HCT116 (cell line): ENCODE measurements at regions not wholly inside any gene's neighbourhood (a gene's known extent, or its start where the extent isn't known, plus 50 kb on each side); places are given as distances from the start of the nearest gene placed in this dataset.

Experiments used
- ATAC-seq: fragments of 200-7000 bp; cut with Tn5 transposase; 2 replicates; pipeline ENCODE4 v1.9.1; 2020; ENCODE audit warnings: mild to moderate bottlenecking, moderate library complexity
- BruUV-seq: library from RNA; stranded (reverse); fragments of 400-500 nt; replicated peaks from 2 replicates; lab custom pipeline; 2021; lab: Mats Ljungman, UMichigan
- CTCF ChIA-PET: fragments of 300-600 bp; sonication (Branson Sonifier 250); formaldehyde crosslinking; loops from one replicate; lab custom pipeline; 2021; ENCODE audit warnings: antibody characterized with exemption; lab: Charles Lee
- POLR2A ChIA-PET: fragments of 300-600, 350-600 bp; sonication (Branson Sonifier 250); formaldehyde crosslinking; loops from one replicate; lab custom pipeline; 2021; ENCODE audit warnings: antibody characterized with exemption; lab: Charles Lee
- RAD21 ChIA-PET, 2 experiments: fragments of 300-600 bp; sonication (Branson Sonifier 250); formaldehyde crosslinking; loops; one replicate each; lab custom pipeline; 2023; ENCODE audit warnings: low total read pairs in 2 of 2; ENCODE audit not compliant: uncharacterized antibody in 2 of 2, unreplicated experiment in 2 of 2, low non-redundant PET in 1 of 2; lab: Charles Lee
- DNase-seq: peaks from one replicate; pipeline ENCODE4 v3.0.0-alpha.2; 2010; ENCODE audit warnings: low read depth, low spot score
- H2AFZ ChIP-seq: fragments of 200-600 bp; shearing (Covaris generic), sonication (generic); 2 replicates; pipeline ENCODE4 v1.6.1; 2017; ENCODE audit warnings: low read depth, mixed run types, mixed read lengths, antibody characterized with exemption, low read length; ENCODE audit not compliant: poor library complexity, severe bottlenecking
- H3K27ac ChIP-seq: 2 replicates; pipeline ENCODE4 v1.5.1; 2012; ENCODE audit warnings: low read depth, low read length
- H3K27me3 ChIP-seq: fragments of 200-600 bp; sonication (generic); 2 replicates; pipeline ENCODE4 v1.6.1; 2016; ENCODE audit warnings: mixed run types, low read length, mixed read lengths; ENCODE audit not compliant: insufficient read depth
- H3K36me3 ChIP-seq, 2 experiments: fragments of 200-500 bp in 1 of 2; fragments of 200-600 bp in 1 of 2; sonication (Bioruptor generic) in 1 of 2; sonication (generic) in 1 of 2; 2 replicates each; pipeline versions ENCODE4 v1.5.1 to v1.6.1; 2014 to 2016; ENCODE audit warnings: low read length in 2 of 2, inconsistent platforms in 1 of 2, mixed read lengths in 1 of 2, mixed run types in 1 of 2; ENCODE audit not compliant: insufficient read depth in 2 of 2, control insufficient read depth in 1 of 2
- H3K4me1 ChIP-seq, 2 experiments: fragments of 200-600 bp in 1 of 2; sonication (generic) in 1 of 2; 2 replicates each; pipeline versions ENCODE4 v1.5.1 to v1.6.1; 2012 to 2017; ENCODE audit warnings: low read length in 2 of 2, inconsistent platforms in 1 of 2, mild to moderate bottlenecking in 1 of 2, mixed read lengths in 1 of 2, mixed run types in 1 of 2, moderate library complexity in 1 of 2; ENCODE audit not compliant: insufficient read depth in 2 of 2, control insufficient read depth in 1 of 2
- H3K4me2 ChIP-seq: fragments of 200-600 bp; sonication (generic); 2 replicates; pipeline ENCODE4 v1.6.1; 2017; ENCODE audit warnings: mixed run types, low read length, mixed read lengths
- H3K4me3 ChIP-seq, 2 experiments: fragments of 200-600 bp in 1 of 2; sonication (generic) in 1 of 2; replicated peaks in 1 of 2; 2 replicates each; pipeline ENCODE4 v1.5.1; 2011 to 2016; ENCODE audit warnings: low read length in 2 of 2, control low read depth in 1 of 2, low read depth in 1 of 2, mild to moderate bottlenecking in 1 of 2, mixed read lengths in 1 of 2, mixed run types in 1 of 2
- H3K79me2 ChIP-seq: fragments of 200-600 bp; sonication (generic); 2 replicates; pipeline ENCODE4 v1.6.1; 2017; ENCODE audit warnings: mild to moderate bottlenecking, mixed run types, low read length, moderate library complexity, mixed read lengths; ENCODE audit not compliant: insufficient read depth
- H3K9ac ChIP-seq: fragments of 200-600 bp; sonication (generic); 2 replicates; pipeline ENCODE4 v1.6.1; 2016; ENCODE audit warnings: low read length, mixed read lengths
- H3K9me2 ChIP-seq: fragments of 200-600 bp; sonication (generic), shearing (Covaris generic); 2 replicates; pipeline ENCODE4 v1.6.1; 2017; ENCODE audit warnings: mixed run types, mild to moderate bottlenecking, moderate library complexity; ENCODE audit not compliant: insufficient read depth
- H3K9me3 ChIP-seq, 2 experiments: fragments of 200-500 bp in 1 of 2; fragments of 200-600 bp in 1 of 2; sonication (Bioruptor generic) in 1 of 2; sonication (generic) in 1 of 2; 2 replicates each; pipeline ENCODE4 v1.6.1; 2014 to 2017; ENCODE audit warnings: low read length in 2 of 2, mixed read lengths in 2 of 2, inconsistent platforms in 1 of 2, low read depth in 1 of 2, mild to moderate bottlenecking in 1 of 2, mixed run types in 1 of 2, moderate library complexity in 1 of 2; ENCODE audit not compliant: control insufficient read depth in 1 of 2, insufficient read depth in 1 of 2
- H4K20me1 ChIP-seq: fragments of 200-600 bp; sonication (generic), shearing (Covaris generic); 2 replicates; pipeline ENCODE4 v1.6.1; 2017; ENCODE audit warnings: mixed run types, mild to moderate bottlenecking, moderate library complexity; ENCODE audit not compliant: insufficient read depth
- CBX3 ChIP-seq: IDR thresholded peaks from 2 replicates; pipeline ENCODE4 v1.6.1; 2012; ENCODE audit warnings: low read depth
- CEBPB ChIP-seq: IDR thresholded peaks from 2 replicates; pipeline ENCODE4 v1.6.1; 2012; ENCODE audit warnings: low read depth
- EGR1 ChIP-seq: IDR thresholded peaks from 2 replicates; pipeline ENCODE4 v1.6.1; 2012; ENCODE audit warnings: low read depth
- ELF1 ChIP-seq: IDR thresholded peaks from 2 replicates; pipeline ENCODE4 v1.6.1; 2012; ENCODE audit warnings: low read depth, borderline replicate concordance
- EZH2 ChIP-seq: fragments of 200-600 bp; sonication (generic); IDR thresholded peaks from 2 replicates; pipeline ENCODE4 v1.6.1; 2017; ENCODE audit warnings: antibody characterized with exemption, mixed run types
- FOSL1 ChIP-seq: IDR thresholded peaks from 2 replicates; pipeline ENCODE4 v1.6.1; 2012; ENCODE audit warnings: low read depth
- JUND ChIP-seq: IDR thresholded peaks from 2 replicates; pipeline ENCODE4 v1.6.1; 2012
- POLR2A ChIP-seq: IDR thresholded peaks from 2 replicates; pipeline ENCODE4 v1.7.0; 2011; ENCODE audit warnings: borderline replicate concordance; ENCODE audit not compliant: insufficient read depth, insufficient read length; ENCODE audit errors: extremely low read depth
- POLR2AphosphoS5 ChIP-seq: IDR thresholded peaks from 2 replicates; pipeline ENCODE4 v1.6.1; 2011; ENCODE audit warnings: mild to moderate bottlenecking, low read depth, low read length, moderate library complexity
- RAD21 ChIP-seq: IDR thresholded peaks from 2 replicates; pipeline ENCODE4 v1.6.1; 2012; ENCODE audit warnings: low read depth, mild to moderate bottlenecking
- SRF ChIP-seq: IDR thresholded peaks from 2 replicates; pipeline ENCODE4 v1.6.1; 2012; ENCODE audit warnings: low read depth
- TCF7L2 ChIP-seq: IDR thresholded peaks from 2 replicates; pipeline ENCODE4 v1.7.0; 2011; ENCODE audit warnings: borderline replicate concordance, inconsistent platforms; ENCODE audit not compliant: insufficient read depth, insufficient read length; ENCODE audit errors: extremely low read depth
- YY1 ChIP-seq: IDR thresholded peaks from 2 replicates; pipeline ENCODE4 v1.6.1; 2011; ENCODE audit warnings: low read length, low read depth, moderate library complexity, mild to moderate bottlenecking; ENCODE audit not compliant: insufficient replicate concordance; ENCODE audit errors: extremely low read depth
- ZFX ChIP-seq: fragments of 450-650 bp; IDR thresholded peaks from 2 replicates; pipeline ENCODE4 v1.6.1; 2017
- intact Hi-C: fragments of 100-400 bp; cut with micrococcal nuclease; formaldehyde crosslinking; loops from 2 replicates; pipeline ENCODE4 v1.10.0; 2022
- TF ChIP-seq, protein P1 (sequence below): IDR thresholded peaks from 2 replicates; pipeline ENCODE4 v1.6.1; 2011; ENCODE audit warnings: mild to moderate bottlenecking, low read length, moderate library complexity; ENCODE audit not compliant: insufficient replicate concordance; ENCODE audit errors: extremely low read depth
- TF ChIP-seq, protein P2 (sequence below): IDR thresholded peaks from 2 replicates; pipeline ENCODE4 v1.6.1; 2012; ENCODE audit warnings: low read depth
- TF ChIP-seq, protein P3 (sequence below), 3 experiments: fragments of 200-600 bp in 1 of 3; sonication (generic) in 1 of 3; IDR thresholded peaks in 2 of 3; conservative IDR thresholded peaks in 1 of 3; 2 replicates each; pipeline ENCODE4 v1.5.1; 2012 to 2017; ENCODE audit warnings: low read depth in 2 of 3, low read length in 2 of 3, antibody characterized with exemption in 1 of 3, borderline replicate concordance in 1 of 3, control low read depth in 1 of 3, mild to moderate bottlenecking in 1 of 3, mixed read lengths in 1 of 3, mixed run types in 1 of 3, moderate library complexity in 1 of 3; ENCODE audit not compliant: insufficient read depth in 1 of 3
- TF ChIP-seq, protein P4 (sequence below): IDR thresholded peaks from 2 replicates; pipeline ENCODE4 v1.6.1; 2012
- TF ChIP-seq, protein P5 (sequence below): IDR thresholded peaks from 2 replicates; pipeline ENCODE4 v1.6.1; 2012

DNA sequence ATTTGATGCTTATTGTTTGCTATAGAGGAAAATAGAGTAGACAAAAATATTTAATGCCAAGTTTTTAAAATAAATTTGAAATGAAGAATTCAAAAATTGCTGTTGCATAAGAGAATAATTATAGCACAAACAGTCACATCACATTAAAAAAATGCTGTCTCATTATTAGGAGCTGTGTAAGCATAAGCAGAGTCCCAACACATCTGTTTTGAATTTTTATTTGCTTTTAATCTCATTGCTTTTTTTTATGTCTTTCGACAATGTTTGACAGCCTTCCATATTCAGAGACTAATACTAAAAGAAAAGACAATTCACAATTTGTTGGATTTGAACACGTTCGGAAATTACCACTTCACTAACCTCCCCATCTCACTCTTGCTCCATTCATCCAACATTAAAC, 143.5 kb downstream of the TFPI2 start:
- Histone ChIP-seq H3K27ac (no peak overlapping the region), H3K79me2 (no peaks in the 10 kb centered on the region), H3K9me2 (no peaks in the 10 kb centered on the region), H3K9me3 (no peaks in the 10 kb centered on the region), H3K4me2 (no peak overlapping the region), H3K36me3 (no peaks in the 10 kb centered on the region), H4K20me1 (no peaks in the 10 kb centered on the region; the same call in 1 of the 2 replicates), H3K4me3 (no peak overlapping the region), H3K27me3 (no peaks in the 10 kb centered on the region), H3K9ac (no peak overlapping the region), H2AFZ (no peak overlapping the region), H3K4me1 (no peaks in the 10 kb centered on the region)
- RAD21 ChIA-PET = no interaction called here
- intact Hi-C loops = no loop called here
- DNase-seq (no peak), ATAC-seq (no peak)
- CTCF ChIA-PET = no interaction called here
- no peak for TF ChIP-seq ZFX
- TF ChIP-seq CBX3 = no peak
- no peak for TF ChIP-seq YY1
- no peak for TF ChIP-seq EGR1
- TF ChIP-seq POLR2A = no peak
- TF ChIP-seq, protein P1, sequence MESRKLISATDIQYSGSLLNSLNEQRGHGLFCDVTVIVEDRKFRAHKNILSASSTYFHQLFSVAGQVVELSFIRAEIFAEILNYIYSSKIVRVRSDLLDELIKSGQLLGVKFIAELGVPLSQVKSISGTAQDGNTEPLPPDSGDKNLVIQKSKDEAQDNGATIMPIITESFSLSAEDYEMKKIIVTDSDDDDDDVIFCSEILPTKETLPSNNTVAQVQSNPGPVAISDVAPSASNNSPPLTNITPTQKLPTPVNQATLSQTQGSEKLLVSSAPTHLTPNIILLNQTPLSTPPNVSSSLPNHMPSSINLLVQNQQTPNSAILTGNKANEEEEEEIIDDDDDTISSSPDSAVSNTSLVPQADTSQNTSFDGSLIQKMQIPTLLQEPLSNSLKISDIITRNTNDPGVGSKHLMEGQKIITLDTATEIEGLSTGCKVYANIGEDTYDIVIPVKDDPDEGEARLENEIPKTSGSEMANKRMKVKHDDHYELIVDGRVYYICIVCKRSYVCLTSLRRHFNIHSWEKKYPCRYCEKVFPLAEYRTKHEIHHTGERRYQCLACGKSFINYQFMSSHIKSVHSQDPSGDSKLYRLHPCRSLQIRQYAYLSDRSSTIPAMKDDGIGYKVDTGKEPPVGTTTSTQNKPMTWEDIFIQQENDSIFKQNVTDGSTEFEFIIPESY = no peak
- TF ChIP-seq FOSL1 = no peak
- no peak for TF ChIP-seq TCF7L2
- TF ChIP-seq ELF1 = no peak
- no peak for TF ChIP-seq JUND
- TF ChIP-seq, protein P2, sequence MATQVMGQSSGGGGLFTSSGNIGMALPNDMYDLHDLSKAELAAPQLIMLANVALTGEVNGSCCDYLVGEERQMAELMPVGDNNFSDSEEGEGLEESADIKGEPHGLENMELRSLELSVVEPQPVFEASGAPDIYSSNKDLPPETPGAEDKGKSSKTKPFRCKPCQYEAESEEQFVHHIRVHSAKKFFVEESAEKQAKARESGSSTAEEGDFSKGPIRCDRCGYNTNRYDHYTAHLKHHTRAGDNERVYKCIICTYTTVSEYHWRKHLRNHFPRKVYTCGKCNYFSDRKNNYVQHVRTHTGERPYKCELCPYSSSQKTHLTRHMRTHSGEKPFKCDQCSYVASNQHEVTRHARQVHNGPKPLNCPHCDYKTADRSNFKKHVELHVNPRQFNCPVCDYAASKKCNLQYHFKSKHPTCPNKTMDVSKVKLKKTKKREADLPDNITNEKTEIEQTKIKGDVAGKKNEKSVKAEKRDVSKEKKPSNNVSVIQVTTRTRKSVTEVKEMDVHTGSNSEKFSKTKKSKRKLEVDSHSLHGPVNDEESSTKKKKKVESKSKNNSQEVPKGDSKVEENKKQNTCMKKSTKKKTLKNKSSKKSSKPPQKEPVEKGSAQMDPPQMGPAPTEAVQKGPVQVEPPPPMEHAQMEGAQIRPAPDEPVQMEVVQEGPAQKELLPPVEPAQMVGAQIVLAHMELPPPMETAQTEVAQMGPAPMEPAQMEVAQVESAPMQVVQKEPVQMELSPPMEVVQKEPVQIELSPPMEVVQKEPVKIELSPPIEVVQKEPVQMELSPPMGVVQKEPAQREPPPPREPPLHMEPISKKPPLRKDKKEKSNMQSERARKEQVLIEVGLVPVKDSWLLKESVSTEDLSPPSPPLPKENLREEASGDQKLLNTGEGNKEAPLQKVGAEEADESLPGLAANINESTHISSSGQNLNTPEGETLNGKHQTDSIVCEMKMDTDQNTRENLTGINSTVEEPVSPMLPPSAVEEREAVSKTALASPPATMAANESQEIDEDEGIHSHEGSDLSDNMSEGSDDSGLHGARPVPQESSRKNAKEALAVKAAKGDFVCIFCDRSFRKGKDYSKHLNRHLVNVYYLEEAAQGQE = no peak
- TF ChIP-seq, protein P3, sequence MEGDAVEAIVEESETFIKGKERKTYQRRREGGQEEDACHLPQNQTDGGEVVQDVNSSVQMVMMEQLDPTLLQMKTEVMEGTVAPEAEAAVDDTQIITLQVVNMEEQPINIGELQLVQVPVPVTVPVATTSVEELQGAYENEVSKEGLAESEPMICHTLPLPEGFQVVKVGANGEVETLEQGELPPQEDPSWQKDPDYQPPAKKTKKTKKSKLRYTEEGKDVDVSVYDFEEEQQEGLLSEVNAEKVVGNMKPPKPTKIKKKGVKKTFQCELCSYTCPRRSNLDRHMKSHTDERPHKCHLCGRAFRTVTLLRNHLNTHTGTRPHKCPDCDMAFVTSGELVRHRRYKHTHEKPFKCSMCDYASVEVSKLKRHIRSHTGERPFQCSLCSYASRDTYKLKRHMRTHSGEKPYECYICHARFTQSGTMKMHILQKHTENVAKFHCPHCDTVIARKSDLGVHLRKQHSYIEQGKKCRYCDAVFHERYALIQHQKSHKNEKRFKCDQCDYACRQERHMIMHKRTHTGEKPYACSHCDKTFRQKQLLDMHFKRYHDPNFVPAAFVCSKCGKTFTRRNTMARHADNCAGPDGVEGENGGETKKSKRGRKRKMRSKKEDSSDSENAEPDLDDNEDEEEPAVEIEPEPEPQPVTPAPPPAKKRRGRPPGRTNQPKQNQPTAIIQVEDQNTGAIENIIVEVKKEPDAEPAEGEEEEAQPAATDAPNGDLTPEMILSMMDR (IDR thresholded peaks at IDR 0.05 in 2 of 3, conservative IDR thresholded peaks at IDR 0.05 in 1 of 3; ENCODE audit: borderline replicate concordance in 1 of 3, insufficient read depth in 1 of 3, low read depth in 2 of 3, low read length in 2 of 3) = no peak
- no peak for TF ChIP-seq POLR2AphosphoS5
- TF ChIP-seq SRF = no peak
- TF ChIP-seq CEBPB = no peak
- TF ChIP-seq, protein P4, sequence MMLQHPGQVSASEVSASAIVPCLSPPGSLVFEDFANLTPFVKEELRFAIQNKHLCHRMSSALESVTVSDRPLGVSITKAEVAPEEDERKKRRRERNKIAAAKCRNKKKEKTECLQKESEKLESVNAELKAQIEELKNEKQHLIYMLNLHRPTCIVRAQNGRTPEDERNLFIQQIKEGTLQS = no peak
- TF ChIP-seq, protein P5, sequence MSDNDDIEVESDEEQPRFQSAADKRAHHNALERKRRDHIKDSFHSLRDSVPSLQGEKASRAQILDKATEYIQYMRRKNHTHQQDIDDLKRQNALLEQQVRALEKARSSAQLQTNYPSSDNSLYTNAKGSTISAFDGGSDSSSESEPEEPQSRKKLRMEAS = no peak
- TF ChIP-seq RAD21 = no peak
- TF ChIP-seq EZH2 = no peak
- BruUV-seq = no TSS peak
- POLR2A ChIA-PET = no interaction called here
